PC-9 (cell line): ENCODE measurements at regions not wholly inside any gene's neighbourhood (a gene's known extent, or its start where the extent isn't known, plus 50 kb on each side); places are given as distances from the start of the nearest gene placed in this dataset.

ENCODE experiments used
- EZH2 ChIP-seq: fragments of 200-600 bp; sonication (generic); IDR thresholded peaks from 2 replicates; pipeline ENCODE4 v1.8.0; 2017; ENCODE audit warnings: antibody characterized with exemption, low read depth
- TF ChIP-seq, protein P1 (sequence below): fragments of 200-600 bp; sonication (generic); conservative IDR thresholded peaks from 2 replicates; pipeline ENCODE4 v1.6.1; 2017; ENCODE audit warnings: mixed run types, antibody characterized with exemption, mild to moderate bottlenecking, moderate library complexity

DNA sequence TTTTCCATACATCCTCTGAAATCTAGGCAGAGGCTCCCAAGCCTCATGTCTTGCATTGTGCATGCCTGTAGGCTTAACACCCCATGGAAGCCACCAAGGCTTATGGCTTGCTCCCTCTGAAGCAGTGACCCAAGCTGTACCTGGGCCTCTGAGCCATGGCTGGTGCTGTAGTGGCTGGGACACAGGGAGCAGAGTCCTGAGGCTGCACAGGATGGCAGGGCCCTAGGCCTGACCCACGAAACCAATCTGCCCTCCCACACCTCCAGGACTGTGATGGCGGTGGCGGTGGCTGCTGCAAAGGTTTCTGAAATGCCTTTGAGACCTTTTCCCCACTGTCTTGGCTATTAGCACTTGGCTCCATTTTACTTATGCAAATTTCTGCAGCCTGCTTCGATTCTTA lies 429.5 kb downstream of the NPHP4 start:
- TF ChIP-seq, protein P1, sequence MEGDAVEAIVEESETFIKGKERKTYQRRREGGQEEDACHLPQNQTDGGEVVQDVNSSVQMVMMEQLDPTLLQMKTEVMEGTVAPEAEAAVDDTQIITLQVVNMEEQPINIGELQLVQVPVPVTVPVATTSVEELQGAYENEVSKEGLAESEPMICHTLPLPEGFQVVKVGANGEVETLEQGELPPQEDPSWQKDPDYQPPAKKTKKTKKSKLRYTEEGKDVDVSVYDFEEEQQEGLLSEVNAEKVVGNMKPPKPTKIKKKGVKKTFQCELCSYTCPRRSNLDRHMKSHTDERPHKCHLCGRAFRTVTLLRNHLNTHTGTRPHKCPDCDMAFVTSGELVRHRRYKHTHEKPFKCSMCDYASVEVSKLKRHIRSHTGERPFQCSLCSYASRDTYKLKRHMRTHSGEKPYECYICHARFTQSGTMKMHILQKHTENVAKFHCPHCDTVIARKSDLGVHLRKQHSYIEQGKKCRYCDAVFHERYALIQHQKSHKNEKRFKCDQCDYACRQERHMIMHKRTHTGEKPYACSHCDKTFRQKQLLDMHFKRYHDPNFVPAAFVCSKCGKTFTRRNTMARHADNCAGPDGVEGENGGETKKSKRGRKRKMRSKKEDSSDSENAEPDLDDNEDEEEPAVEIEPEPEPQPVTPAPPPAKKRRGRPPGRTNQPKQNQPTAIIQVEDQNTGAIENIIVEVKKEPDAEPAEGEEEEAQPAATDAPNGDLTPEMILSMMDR = no peak
- no peak for TF ChIP-seq EZH2
